HG03196 (cell line): ENCODE measurements at regions not wholly inside any gene's neighbourhood (a gene's known extent, or its start where the extent isn't known, plus 50 kb on each side); places are given as distances from the start of the nearest gene placed in this dataset.
"Not testable (repeated sequence)": the region's sequence is repeated elsewhere in the genome, so short reads cannot be mapped to it uniquely, and the experiment has no call there.

Source experiments
- ATAC-seq: cut with Tn5 transposase; IDR thresholded peaks from one replicate; pipeline ENCODE4 v1.9.1; 2021; ENCODE audit not compliant: unreplicated experiment

DNA sequence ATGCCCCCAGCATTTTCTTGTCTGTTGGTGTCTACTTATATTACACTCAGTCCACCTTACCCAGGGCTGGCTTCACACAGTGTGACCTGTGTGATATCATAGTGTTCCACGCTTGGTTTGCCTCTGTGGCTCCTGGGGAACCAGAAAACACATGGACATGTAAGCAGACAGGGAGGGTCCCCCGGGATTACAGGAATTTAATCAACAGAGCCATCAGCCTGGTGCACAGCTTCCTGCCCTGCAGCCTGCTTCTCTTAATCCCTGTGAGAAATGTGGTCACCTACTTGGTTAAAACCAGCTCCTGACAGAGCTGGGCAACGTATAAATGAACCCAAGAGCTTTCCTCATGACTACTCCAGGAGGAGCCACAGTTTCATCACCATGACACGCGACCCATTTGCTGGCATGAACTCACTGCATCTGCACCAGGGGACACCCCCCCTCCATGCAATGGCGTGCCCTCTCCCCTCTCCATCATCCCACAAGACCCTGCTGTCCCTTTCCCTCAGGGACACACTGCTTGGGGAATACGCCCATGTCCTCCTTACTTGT lies 152.1 kb downstream of the UQCRFS1 start:
- ATAC-seq, result no peak

DNA sequence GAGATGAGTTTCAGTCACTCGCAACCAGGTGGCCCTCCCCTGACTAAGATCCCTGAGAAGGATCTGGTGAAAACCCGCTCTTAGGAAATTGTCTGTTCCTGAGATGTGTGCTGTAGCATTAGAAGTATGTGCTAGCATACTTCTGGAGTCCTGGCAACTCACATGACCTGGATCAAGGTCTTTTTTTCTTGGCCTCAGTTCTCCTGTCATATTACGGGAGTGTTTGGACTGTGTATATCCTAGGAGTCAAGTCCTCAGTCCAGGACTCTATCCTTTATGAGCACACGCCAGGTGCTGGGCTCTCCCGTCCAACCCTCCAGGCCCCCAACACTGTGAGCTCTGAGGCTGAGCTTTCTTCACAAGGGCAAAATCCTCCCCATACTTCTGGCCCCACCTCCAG lies 156.4 kb downstream of the UQCRFS1 start:
- no peak for ATAC-seq

DNA sequence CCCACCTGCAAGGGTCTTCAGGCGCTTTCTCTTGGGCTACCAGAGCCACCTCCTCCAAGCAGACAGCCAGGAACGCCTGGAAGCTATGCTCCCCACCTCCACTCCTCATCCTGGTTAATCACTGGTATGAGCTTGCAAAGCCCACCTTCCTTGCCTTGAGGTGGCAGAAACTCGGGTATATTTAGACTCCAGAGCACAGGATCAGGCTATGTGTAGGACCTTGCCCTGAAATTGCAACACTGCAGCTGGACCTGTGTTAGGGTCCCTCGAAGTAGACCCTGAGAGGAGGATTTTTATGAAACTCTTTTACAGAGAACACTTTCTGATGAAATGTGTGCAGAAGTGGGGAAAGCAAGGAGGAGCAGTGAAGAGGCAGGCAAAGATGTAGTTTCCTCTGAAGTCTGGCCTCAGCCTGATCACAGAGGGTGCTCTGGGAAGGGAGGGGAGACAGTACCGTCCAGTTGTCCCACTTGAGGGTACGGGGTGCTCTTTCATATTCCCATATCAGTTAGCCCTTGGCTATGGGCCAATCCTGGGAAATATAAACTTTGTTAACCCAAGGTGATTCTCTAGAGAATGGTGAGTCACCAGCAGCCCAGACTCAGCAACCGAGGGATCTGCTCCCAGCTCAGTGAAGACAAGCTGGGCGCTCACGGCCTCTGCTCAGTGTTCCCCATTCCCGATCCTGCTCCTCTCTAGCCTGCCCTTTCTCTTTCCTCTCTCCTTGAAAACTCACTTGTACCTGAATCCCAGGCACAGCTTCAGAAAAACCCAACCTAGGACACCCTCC lies 157.9 kb downstream of the UQCRFS1 start:
- ATAC-seq, result no peak

DNA sequence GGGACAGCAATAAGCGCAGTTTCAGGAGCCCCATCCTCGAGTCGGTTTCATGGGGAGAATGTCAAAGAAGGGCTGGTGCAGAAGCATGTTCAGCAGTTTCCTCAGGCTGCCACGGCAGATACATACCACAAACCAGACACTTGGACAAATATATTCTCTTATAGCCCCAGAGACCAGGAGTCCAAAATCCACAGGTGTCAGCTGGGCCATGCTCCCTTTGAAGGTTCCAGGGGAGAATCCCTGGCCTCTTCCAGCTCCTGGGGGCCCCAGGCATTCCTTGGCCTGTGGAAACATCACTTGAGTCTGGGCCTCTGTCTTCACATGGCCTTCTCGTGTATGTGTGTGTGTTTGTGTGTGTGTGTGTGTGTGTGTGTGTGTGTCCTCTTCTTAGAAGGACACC lies 164.1 kb downstream of the UQCRFS1 start:
- ATAC-seq, result no peak

DNA sequence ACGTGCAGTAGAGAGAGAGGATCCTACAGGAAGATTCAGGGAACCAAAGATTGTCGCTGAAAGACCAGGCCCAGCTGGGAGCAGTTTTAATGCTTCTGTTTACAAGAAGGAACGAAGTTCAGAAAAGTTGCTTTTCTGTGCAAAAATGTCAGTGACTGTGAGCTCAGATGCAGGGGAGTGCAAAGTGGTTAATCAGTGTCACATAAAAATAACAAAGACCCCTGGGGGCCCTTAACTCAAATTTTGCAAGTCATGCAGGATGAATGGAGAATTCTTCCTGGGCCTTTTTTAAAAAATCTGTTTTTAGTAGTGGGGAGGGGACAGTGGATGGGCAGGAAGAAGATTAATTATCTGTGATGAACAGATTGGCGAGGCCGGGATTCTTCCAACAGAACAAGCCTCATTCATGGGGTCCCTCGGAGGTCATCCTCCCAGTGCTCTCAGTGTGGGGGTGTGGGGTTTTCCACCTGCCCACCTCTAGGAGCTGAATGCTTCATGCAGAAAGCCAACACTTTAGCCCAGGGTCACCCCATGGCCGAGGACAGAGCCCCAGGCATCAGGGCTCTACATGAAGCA lies 167.2 kb downstream of the UQCRFS1 start:
- no peak for ATAC-seq

DNA sequence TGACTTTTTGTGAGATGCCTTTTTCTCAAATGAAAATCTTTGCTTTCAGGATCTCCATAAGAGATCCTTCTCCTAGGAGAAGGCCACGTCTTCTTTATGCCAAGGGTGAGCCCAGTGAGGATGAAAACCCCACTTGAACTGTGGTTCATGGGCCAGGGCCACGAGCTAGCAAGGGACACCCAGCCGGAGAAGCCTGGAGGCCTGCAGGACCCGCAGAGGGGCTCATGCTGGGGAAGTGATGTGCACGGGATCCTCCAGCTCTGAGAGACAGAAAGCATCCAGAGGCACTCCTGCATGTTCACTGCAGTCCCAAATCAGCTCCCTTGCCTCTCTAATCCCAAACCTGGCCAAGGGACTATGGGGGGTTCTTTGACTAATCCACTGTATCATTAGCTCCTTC lies 168.9 kb downstream of the UQCRFS1 start:
- ATAC-seq, result no peak

DNA sequence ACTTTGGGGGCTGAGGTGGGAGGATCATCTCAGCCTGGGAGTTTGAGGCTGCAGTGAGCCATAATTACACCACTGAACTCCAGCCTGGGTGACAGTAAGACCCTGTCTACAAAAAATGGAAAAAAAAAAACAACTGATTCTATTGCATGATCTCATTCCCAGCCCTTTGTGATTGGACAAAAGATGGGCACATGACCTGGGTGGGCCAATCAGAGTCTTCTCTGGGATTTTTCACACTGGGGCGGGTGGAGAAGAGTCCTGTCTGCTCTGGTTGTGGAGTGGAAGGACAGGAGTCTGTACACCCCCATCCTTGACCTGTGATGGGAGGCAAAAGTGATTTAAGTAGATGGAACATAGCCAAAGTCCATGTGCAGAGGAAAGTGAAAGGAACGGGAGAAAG lies 170.5 kb downstream of the UQCRFS1 start:
- no peak for ATAC-seq

DNA sequence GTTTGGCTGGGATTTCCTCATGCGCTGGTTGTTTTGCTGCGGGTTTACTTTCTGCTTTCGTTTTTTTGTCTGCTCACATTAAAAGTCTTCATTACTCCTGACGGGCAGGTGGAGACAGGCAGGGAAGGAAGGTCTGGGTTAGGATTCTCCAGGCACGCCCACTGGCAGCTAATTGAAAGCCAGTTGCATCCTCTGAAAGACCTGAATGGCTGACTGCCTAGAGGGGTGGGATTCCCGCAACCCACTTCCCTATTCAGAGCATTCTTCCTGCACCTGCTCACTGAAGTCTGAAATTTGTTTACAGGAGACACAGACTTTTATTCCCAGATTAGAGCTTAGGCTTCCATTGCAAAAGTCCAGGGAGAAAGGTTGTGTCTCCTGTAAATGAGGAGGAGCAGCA lies 172.0 kb downstream of the UQCRFS1 start:
- ATAC-seq, result no peak

DNA sequence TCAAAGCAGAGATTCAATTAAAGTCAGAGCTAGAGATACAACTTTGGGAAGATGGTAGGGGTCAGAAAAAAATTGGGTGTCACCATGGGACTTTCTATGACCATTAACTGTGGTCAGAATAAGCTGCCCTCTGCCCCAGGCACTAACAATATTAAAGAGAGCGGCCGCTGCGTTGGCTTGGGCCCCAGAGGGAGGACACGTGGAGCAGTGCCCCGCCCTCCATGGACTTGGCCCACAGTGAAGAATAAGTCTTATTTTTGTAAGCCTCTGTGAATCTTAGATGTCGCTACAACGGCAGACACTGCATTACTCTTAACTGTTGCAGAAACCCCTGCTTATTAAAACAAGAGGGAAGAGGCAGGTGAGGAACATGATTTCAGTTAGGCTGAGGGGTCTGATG lies 172.7 kb downstream of the UQCRFS1 start:
- ATAC-seq, result no peak

DNA sequence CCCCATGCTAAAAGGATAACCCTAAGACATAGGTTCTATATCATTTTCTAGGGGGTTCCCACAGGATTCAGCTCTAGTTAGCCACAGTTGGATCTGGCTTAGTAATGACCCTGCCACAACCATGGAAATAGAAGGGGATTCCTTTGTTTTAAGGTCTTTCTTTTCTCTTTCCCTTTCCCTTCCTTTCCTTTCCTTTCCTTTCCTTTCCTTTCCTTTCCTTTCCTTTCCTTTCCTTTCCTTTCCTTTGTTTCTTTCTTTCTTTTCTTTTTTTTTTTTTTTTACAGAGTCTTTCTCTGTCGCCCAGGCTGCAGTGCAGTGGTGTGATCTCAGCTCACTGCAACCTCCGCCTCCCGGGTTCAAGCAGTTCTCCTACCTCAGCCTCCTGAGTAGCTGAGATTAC lies 173.9 kb downstream of the UQCRFS1 start:
- not testable (repeated sequence) for ATAC-seq

DNA sequence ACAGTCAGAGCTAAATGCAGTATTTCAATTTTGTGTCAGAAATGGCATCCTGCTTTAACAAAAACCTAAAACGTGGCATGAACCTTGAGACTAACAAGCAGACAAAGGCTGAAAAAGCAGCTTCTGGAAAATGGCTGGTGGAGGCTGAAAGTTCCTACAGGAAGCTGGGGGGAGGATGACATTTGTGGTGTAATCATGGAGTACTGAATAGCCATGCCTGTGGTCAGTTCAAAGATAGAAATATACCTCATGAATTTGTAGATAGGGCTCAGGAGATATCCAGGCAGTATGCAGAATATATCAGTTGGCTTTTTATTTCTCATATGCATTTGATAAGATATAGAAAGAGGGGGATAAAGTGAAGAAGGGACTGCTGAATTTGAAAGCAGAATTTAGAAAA lies 181.7 kb downstream of the UQCRFS1 start:
- no peak for ATAC-seq

DNA sequence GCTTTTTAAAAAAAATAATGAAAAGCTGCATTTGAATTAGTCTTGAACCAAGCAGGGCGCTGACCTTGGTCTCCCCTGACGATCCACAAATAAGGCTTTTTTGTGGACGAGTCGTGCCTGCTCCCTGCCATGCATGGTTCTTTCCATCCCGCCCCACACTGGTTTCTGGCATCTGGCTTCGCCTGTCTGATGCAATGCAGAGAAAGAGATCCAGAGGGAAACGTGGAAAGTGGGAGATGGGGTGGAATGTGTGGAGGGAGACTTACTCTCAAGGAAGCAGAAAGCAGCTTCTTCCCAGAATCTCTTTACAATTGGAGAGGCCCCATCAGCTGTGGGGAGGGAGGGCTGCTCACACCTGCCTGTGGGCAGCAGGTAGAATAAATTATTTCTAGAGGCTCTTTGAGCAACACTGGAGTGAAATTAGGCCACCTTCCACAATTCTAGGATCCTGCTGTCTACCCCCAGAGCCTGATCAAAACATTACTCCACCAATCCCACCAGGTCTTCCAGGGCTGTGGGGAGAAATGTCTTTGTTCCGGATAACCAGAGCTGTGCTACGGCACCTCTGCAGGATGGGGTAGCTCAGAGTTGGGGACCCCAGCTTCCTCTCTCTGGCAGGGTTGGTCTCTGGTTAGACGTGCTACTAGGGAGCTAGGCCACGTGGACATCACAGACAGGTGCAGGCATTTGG lies 183.5 kb downstream of the UQCRFS1 start:
- no peak for ATAC-seq

DNA sequence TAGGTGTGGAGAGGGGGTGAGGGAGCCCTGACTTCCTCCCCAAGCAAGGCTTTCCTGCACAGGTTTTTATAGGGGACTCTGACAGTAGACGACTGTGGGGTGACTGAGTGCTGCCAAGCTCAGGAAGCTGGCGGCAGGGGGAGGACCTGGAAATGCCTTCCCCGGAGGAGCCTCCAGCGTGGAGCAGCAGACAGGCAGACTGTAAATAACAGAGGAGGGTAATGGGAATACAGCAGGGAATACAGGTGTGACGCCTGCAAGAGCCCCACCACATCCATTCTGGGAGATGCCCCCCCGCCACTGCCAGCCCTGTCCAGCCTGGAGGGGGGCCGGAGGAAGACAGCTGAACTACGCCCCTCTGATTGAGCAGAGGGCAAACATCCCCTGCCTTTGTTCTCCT lies 190.4 kb downstream of the UQCRFS1 start:
- ATAC-seq, result no peak

DNA sequence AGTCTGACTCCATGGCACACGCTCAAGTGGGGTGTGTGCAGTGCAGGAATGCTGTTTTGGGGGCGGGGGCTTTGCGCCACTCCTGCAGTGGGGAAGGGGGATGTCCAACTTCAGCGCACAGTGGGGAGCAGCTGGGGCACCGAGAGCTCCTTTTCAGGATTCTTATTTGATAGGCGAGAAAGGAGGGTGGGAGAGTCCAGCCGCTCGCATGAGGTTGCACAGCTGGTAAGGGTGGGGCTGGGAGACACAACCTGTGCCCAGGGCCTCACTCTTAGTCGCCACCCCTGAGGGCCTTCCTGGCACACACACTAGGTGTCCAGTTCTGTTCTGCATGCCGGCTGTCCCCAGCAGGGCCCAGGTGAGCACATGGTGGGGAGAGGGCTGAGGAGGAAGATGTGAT lies 190.8 kb downstream of the UQCRFS1 start:
- ATAC-seq, result no peak

DNA sequence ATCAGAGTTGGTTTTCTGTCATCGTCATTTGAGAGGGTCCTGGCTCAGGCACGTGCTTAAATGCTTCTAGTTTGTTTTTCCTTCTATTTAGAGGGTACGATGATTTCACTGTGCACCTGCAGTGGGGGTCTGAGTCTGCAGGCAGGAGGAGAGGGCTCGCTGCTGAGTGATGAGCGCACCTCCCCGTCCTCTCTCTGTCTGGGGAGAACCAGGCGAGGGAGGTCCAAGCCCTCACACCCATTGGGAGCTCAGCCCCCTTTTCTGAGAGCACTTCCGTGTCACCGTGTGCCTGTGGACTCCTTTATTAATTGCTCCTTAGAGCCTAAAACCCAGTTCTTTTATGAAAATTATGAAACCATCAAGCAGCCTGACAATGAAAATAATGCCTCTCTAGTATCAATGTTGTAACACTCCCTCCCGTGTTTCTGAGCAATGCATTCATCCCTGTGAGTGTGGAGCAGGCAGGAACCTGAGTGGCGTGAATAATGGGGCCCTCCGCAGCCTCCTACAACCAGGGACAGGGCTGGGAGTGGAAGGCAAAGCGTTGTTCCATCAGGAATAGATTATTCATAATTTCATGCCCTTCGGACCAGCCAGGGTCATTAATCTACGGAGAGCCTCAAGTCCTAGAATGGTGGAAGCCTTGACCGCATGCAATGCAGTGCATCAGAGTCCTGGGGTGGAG lies 191.6 kb downstream of the UQCRFS1 start:
- ATAC-seq, result no peak

DNA sequence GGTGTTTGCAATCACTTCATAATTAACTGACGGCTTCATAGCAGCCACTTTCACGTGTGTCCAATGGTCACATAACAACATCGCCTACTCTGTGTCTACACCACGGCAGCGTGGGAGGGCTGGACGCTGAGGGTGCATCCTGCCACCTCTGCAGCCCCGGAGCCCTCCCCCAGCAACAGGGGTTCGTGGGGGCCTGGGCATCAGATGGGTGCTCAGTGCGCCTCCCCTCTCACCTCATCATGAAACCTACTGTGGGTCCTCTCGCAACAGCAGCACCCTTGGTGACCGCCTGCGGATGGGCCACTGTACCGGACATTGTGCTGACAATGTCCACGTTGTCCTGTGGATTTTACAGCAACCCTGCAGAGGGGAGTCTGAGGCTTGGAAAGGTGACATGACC lies 193.5 kb downstream of the UQCRFS1 start:
- no peak for ATAC-seq

DNA sequence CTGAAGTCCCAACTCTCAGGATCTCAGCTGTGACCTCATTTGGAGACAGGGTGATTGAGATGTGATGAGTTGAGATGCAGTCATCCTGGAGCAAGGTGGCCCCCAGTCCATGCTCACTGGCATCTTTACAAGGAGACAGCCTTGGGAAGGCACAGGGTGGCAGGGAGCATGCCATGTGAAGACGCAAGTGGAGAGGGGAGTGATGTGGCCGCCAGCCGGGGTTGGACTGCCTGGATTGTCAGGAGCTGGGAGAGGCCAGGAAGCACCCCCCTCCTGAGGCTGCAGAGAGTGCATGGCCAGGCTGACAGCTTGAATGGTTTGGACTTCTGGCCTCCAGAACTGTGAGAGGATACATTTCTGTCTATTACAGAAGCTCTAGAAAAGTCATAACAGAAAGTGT lies 194.4 kb downstream of the UQCRFS1 start:
- no peak for ATAC-seq

DNA sequence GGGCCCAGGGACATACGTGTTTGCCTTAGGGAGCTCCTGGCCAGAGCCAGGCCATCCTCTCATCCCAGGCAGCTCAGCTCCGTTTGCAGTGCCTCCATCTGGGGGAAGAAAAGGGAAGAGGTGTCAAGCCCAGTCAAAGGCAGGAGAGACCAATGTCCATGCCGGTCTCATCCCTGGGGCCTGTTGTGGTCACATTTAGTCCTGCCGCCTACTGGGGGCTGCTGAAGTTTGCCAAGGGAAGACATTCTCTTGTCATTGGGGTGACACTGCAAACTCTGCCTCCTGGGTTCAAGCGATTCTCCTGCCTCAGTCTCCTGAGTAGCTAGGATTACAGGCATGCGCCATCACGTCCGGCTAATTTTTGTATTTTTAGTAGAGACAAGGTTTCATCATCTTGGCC lies 195.2 kb downstream of the UQCRFS1 start:
- ATAC-seq, result no peak

DNA sequence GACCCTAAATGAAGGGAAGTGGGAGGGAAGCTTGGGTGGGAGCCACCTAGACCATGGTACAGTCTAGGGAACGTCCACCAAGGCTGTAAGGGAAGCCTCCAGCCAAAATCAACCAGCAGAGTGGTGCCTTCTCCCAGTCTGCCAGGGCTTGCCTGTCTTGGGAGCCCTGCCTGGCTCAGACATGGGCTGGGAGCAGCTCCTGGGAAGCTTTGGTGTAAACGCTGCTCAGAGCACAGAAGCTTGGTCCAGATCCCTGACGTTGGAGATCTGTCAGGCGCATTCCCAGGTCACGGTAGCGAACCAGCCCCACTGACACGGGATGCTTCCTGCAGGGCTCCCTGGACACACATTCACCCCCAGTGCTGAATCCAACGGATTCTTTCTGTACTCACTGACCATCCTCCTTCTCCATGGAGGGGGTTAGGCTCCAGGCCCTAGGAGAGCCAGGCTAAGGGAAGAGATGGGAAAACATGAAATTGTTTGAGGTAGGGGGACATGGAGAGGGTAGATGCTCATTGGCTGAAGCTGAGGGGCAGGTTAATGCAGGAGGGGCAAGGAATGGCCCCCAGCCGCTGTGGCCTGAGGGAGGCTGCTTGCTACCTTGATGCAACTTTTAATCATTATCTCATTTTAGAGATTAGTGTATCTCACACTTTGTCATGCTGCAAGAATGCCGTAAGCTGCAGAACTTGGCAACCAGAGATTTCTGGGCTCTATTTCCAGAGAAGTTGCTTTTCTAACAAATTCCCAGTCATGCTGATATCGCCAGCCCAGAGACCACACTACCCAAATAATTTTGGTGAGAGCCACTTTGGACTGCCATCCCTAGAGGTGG lies 195.8 kb downstream of the UQCRFS1 start:
- no peak for ATAC-seq

DNA sequence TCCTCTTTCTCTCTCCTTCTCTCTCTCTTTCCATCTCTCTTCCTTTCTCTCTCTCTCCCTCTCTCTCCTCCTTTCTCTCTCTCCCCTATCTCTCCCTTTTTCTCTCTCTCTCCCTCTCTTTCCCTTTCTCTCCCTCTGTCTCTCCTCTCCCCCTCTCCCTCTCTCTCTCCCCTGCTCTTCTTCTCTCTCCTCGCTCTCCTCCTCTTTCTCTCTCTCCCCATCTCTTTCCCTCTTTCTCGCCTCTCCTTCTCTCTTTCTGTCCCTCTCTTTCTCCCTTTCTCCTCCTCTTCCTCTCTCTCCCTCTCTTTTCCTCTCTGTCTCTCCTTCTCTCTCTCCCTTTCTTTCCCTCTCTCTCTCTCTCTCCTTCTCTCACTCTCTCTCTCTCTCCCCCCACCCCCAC lies 196.6 kb downstream of the UQCRFS1 start:
- no peak for ATAC-seq

DNA sequence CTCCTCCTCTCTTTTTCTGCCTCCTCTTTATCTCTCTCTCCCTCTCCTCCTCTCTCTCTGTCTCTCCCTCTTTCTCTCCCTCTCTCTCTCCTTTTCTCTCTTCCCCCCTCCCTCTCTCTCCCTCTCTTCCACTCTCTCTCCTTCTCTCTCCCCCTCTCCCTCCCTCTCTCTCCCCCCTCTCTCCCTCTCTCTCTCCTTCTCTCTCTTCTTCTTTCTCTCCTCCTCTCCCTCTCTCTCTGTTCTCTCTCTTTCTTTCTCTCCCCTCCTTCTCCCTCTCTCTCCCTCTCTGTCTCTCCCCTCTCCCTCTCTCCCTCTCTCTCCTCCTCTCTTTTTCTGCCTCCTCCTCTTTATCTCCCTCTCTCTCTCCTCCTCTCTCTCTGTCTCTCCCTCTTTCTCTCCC lies 197.4 kb downstream of the UQCRFS1 start:
- ATAC-seq, result no peak
